GM04503 (cell line): ENCODE measurements at regions not wholly inside any gene's neighbourhood (a gene's known extent, or its start where the extent isn't known, plus 50 kb on each side); places are given as distances from the start of the nearest gene placed in this dataset.
"Not testable (repeated sequence)": the region's sequence is repeated elsewhere in the genome, so short reads cannot be mapped to it uniquely, and the experiment has no call there.

Experiments used
- DNase-seq: peaks from one replicate; pipeline ENCODE4 v3.0.0-alpha.2; 2012; ENCODE audit warnings: low read depth

GRCh38 chr9:104195142-104195541 is 101.0 kb downstream of the SMC2 start:
- not testable (repeated sequence) for DNase-seq

GRCh38 chr9:104200456-104200994 is 106.4 kb downstream of the SMC2 start:
- DNase-seq, result no peak

- DNase-seq, result no peak
Observed at GRCh38 chr9:104206766-104207165, 112.7 kb downstream of the SMC2 start.

DNA sequence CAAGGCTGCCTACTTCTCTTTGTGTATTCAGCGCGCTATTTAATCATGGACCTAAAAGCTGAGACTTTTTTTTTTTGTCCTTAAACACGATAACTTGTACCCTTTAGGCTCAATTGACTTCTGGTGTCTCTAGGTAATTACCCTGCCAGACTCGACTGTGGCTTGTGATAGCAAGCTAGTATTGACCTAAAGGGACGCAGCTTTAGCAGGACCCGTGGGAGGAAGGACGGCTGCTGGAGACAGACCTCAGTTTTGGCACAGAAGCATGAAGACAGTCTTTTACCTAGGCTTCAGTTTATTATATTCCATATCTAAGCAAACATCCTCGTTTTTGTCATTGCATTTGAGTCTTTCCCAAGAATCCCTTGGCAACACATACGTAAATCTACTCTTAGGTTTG is 115.3 kb downstream of the SMC2 start:
- DNase-seq, result no peak

DNA sequence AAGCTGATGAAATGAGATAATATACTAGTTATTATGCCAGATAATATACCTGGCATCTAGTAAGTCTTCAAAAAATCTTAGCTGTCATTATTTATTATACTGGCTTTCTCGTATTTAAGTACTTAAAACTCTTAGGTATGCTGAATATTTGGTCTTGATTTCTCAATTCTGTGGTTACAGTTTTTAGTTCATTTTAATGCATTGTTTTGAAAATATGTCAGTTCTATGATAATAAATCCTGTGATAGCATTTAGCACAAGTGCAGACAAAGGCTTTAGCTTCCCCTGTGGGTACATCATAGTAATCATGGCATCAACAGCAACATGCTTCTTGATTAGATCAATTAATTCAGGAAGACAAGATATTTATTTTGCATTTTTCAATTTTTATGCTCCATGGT is 133.0 kb downstream of the SMC2 start:
- peak; percentile 26 for DNase-seq

GRCh38 chr9:104232781-104233341 is 138.8 kb downstream of the SMC2 start:
- DNase-seq, result no peak

GRCh38 chr9:104233366-104233765 is 139.3 kb downstream of the SMC2 start:
- no peak for DNase-seq

DNA sequence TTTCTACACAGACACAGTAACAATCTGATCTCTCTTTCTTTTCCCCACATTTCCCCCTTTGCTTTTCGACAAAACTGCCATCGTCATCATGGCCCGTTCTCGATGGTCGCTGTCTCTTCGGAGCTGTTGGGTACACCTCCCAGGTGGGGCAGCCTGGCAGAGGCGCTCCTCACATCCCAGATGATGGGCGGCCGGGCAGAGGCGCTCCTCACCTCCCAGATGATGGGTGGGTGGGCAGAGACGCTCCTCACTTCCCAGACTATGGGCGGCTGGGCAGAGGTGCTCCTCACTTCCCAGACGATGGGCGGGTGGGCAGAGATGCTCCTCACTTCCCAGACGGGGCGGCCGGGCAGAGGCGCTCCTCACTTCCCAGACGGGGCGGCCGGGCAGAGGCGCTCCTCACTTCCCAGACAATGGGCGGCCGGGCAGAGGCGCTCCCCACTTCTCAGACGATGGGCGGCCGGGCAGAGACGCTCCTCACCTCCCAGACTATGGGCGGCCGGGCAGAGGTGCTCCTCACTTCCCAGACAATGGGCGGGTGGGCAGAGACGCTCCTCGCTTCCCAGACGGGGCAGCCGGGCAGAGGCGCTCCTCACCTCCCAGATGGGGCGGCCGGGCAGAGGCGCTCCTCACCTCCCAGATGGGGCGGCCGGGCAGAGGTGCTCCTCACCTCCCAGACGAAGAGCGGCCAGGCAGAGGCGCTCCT is 140.7 kb downstream of the SMC2 start:
- DNase-seq, result not testable (repeated sequence)

DNA sequence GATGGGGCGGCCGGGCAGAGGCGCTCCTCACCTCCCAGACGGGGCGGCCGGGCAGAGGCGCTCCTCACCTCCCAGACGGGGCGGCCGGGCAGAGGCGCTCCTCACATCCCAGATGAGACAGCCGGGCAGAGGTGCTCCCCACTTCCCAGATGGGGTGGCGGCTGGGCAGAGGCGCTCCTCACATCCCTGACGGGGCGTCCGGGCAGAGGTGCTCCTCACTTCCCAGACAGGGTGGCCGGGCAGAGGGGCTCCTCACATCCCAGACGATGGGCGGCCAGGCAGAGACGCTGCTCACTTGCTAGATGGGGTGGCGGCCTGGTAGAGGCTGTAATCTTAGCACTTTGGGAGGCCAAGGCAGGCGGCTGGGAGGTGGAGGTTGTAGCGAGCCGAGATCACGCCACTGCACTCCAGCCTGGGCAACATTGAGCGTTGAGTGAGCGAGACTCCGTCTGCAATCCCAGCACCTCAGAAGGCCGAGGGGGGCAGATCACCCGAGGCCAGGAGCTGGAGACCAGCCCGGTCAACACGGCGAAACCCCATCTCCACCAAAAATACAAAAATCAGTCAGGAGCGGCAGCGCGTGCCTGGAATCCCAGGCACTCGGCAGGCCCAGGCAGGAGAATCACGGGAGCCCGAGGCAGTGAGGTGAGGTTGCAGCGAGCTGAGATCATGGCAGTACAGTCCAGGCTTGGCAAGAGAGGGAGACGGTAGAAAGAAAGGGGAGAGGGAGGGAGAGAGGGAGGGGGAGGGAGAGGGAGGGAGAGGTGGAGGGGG is 141.4 kb downstream of the SMC2 start:
- DNase-seq, result not testable (repeated sequence)

DNA sequence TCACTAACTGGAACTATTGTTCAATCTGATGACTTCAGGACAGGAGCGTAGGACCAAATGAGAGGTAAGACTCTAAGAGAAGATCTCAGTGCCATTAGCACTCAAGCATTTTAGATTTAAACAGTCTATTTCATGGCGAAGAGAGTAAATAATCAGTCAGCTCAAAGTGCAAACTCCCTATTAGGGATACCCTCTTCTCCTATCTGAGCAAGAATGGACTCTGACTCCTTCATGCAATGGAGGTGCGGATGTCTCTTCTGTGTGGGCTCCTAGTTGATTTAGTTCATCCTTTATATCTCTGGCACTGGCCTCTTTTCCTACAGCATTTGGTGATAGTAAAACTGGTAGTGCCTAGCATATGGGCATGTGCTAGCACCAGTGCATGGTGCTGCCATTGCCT is 144.6 kb downstream of the SMC2 start:
- no peak for DNase-seq

- no peak for DNase-seq
Observed at GRCh38 chr9:104240890-104241289, 146.8 kb downstream of the SMC2 start.

DNA sequence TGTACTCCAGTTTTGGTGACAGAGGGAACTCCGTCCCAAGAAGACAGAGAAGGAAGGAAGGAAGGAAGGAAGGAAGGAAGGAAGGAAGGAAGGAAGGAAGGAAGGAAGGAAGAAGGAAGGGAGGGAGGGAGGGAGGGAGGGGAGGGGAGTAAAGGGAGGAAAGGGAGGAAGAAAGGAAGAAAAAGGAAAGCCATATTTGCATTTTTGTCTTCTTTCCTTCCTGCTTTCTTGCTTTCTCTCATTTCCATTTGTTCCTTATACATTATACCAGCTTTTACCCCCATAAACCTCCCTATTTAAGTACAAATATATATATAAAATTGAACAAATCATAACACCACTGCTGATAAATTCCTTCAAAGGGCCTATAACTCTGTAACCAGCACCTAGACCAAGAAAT is 151.8 kb downstream of the SMC2 start:
- DNase-seq, result no peak

DNA sequence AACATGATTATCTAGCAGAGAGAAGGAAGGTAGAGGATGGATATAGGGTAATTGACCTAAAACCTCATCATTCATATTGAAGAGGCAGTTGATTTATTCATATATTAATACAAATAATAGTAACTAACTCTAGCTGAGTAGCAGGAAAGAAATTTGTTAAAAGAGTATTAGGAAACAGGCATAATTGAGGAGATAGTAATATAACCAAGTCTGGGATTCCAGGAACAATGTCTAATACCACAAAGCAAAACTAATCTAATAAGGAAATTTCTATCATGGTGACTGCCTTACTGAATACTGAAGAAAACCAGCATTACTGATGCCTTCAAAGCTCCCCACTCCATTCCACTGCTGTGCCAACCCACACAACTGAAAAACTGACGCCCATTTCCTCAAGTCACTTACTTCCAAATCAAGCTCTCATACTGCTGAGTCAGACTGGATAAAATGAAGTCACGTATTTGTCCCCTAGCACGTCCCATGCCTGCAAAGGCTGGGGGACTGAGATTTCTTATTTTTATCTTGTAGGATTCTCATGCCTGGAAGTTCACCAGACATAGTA is 153.9 kb downstream of the SMC2 start:
- no peak for DNase-seq

- no peak for DNase-seq
Observed at GRCh38 chr9:104256031-104256695, 162.1 kb downstream of the SMC2 start.

DNA sequence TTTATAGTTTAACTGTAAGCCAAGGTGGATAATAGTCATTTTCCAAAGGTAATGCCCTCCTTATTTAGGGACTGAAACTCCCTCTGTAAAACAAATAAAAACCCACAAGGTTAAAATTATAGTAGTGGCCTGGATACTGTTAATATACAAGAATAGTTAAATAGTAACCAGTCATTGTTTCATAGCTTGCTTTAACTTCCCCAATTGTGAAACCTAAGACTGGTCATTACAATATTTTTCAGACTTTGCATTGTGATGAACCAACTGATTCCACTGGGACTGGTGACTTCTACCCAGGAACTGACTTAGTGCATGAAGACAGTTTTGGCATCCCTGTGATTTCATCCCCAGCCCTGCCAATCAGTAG is 162.6 kb downstream of the SMC2 start:
- no peak for DNase-seq

- no peak for DNase-seq
Observed at GRCh38 chr9:104258296-104259011, 164.3 kb downstream of the SMC2 start.

DNA sequence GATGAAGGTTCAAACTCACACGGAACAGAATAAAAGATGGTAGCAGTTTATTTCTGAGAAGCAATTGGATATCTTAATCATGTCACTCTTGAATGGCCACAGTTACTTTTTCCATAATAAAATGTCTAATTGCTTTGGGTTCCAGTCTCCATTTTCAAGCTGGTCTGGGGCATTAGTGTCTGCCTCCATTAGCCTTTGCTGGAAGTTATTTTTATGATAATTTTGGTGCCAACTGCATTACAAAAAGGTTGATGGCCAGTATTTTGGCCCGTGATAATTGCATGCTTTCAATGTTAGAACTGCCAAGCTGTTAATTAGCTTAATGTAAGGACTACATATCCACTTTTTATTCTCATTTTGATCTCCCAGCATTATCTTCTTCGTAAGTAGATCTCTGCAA is 165.9 kb downstream of the SMC2 start:
- DNase-seq, result no peak

DNA sequence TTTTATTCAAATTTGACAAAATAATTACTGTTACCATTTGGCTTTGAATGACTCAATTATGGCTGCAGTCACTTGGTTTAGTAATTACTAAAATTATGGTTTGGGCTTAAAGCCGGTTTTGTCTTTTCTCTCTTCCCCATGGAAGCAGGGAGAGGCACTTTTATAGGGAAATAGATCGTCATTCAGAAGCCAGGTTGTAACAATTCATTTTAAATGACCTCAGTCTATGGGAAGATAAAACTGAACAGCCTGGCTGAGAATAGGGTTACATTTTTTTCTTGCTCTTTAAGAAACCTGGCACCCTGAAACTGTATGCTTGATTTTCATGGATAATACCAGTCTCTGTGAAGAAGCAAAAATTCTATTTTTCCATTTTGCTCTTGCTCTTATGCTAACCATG is 169.8 kb downstream of the SMC2 start:
- no peak for DNase-seq

DNA sequence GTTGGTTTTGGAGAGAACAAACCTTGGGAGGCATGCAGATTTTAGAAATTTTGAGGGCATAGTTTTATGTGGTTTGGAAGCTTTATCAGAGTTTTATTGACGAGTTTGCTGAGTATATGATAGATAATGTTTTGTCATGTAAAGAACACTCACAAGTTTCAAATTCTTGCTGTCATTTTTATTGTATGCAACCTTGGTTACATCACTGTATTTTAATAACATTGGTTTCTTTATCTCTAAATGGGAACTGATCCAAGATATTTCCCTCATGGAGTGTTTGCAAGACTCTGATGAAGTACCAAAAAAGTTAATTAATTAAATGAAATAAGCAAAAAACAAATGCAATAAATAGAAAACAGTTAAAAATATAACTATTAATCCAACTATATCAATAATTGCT is 170.3 kb downstream of the SMC2 start:
- no peak for DNase-seq

GRCh38 chr9:104269374-104269773 is 175.3 kb downstream of the SMC2 start:
- DNase-seq, result no peak
